Panc1 (cell line): ENCODE measurements at regions not wholly inside any gene's neighbourhood (a gene's known extent, or its start where the extent isn't known, plus 50 kb on each side); places are given as distances from the start of the nearest gene placed in this dataset.

Experiments
- POLR2AphosphoS5 ChIP-seq: IDR thresholded peaks from 2 replicates; pipeline ENCODE4 v1.6.1; 2012; ENCODE audit warnings: mild to moderate bottlenecking, low read depth, low read length, moderate library complexity
- TCF7L2 ChIP-seq: IDR thresholded peaks from 2 replicates; pipeline ENCODE4 v1.6.1; 2011; ENCODE audit warnings: mild to moderate bottlenecking, low read depth, low read length, inconsistent platforms
- TF ChIP-seq, protein P1 (sequence below): fragments of 450-650 bp; IDR thresholded peaks from 2 replicates; pipeline ENCODE4 v1.5.1; 2017; ENCODE audit warnings: mild to moderate bottlenecking
- TF ChIP-seq, protein P2 (sequence below), 2 experiments: IDR thresholded peaks; 2 replicates each; pipeline ENCODE4 v1.6.1; 2011 to 2012; ENCODE audit warnings: low read depth in 2 of 2, control low read depth in 1 of 2, low read length in 1 of 2, mild to moderate bottlenecking in 1 of 2, moderate library complexity in 1 of 2; ENCODE audit not compliant: insufficient read depth in 1 of 2

DNA sequence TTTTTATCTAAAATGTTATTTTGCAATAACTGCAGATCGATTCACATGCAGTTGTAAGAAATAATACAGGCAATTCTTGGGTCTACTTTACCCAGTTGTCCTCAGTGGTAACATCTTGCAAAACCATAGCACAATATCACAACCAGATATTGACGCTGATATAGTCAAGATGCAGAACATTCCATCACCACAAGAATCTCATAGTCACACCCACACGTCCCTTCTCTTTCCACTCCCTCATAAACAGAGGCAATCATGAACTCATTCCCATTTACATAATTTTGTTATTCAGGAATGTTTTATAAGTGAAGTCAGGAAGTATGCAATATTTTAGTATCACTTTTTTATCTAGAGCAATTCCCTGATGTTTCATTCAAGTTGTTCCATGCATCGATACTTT is 797.5 kb upstream of the RAB6C start:
- TF ChIP-seq, protein P1, sequence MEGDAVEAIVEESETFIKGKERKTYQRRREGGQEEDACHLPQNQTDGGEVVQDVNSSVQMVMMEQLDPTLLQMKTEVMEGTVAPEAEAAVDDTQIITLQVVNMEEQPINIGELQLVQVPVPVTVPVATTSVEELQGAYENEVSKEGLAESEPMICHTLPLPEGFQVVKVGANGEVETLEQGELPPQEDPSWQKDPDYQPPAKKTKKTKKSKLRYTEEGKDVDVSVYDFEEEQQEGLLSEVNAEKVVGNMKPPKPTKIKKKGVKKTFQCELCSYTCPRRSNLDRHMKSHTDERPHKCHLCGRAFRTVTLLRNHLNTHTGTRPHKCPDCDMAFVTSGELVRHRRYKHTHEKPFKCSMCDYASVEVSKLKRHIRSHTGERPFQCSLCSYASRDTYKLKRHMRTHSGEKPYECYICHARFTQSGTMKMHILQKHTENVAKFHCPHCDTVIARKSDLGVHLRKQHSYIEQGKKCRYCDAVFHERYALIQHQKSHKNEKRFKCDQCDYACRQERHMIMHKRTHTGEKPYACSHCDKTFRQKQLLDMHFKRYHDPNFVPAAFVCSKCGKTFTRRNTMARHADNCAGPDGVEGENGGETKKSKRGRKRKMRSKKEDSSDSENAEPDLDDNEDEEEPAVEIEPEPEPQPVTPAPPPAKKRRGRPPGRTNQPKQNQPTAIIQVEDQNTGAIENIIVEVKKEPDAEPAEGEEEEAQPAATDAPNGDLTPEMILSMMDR: no peak
- no peak for TF ChIP-seq POLR2AphosphoS5
- TF ChIP-seq, protein P2, sequence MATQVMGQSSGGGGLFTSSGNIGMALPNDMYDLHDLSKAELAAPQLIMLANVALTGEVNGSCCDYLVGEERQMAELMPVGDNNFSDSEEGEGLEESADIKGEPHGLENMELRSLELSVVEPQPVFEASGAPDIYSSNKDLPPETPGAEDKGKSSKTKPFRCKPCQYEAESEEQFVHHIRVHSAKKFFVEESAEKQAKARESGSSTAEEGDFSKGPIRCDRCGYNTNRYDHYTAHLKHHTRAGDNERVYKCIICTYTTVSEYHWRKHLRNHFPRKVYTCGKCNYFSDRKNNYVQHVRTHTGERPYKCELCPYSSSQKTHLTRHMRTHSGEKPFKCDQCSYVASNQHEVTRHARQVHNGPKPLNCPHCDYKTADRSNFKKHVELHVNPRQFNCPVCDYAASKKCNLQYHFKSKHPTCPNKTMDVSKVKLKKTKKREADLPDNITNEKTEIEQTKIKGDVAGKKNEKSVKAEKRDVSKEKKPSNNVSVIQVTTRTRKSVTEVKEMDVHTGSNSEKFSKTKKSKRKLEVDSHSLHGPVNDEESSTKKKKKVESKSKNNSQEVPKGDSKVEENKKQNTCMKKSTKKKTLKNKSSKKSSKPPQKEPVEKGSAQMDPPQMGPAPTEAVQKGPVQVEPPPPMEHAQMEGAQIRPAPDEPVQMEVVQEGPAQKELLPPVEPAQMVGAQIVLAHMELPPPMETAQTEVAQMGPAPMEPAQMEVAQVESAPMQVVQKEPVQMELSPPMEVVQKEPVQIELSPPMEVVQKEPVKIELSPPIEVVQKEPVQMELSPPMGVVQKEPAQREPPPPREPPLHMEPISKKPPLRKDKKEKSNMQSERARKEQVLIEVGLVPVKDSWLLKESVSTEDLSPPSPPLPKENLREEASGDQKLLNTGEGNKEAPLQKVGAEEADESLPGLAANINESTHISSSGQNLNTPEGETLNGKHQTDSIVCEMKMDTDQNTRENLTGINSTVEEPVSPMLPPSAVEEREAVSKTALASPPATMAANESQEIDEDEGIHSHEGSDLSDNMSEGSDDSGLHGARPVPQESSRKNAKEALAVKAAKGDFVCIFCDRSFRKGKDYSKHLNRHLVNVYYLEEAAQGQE (IDR thresholded peaks at IDR 0.05; ENCODE audit: insufficient read depth in 1 of 2, low read depth in 2 of 2, low read length in 1 of 2): no peak
- no peak for TF ChIP-seq TCF7L2
